Ovary (tissue), 3 donors: ENCODE measurements at regions not wholly inside any gene's neighbourhood (a gene's known extent, or its start where the extent isn't known, plus 50 kb on each side); places are given as distances from the start of the nearest gene placed in this dataset.

Experiments
- CTCF ChIP-seq, 3 donors: fragments of 450-650 bp in 2 of 3; fragments of 200-600 bp in 1 of 3; IDR thresholded peaks; one replicate each; pipeline versions ENCODE4 v1.5.1 to v1.8.0; 2016 to 2022; ENCODE audit warnings: antibody characterized with exemption in 3 of 3, mild to moderate bottlenecking in 1 of 3
- EP300 ChIP-seq: sonication (generic); formaldehyde crosslinking; IDR thresholded peaks from one replicate; pipeline ENCODE4 v1.6.1; 2017; ENCODE audit warnings: antibody characterized with exemption
- POLR2A ChIP-seq: fragments of 450-650 bp; IDR thresholded peaks from one replicate; pipeline ENCODE4 v1.6.1; 2017; ENCODE audit warnings: antibody characterized with exemption, mild to moderate bottlenecking, moderate library complexity
- donor health status: DM: no; HTN: no; CAD: no.

- no peak for TF ChIP-seq POLR2A
- no peak for TF ChIP-seq CTCF (IDR thresholded peaks at IDR 0.05)
- TF ChIP-seq EP300: no peak
Observed at GRCh38 chr1:36717431-36717830, 234.7 kb upstream of the CSF3R start.
